ENCODE measurements at regions not wholly inside any gene's neighbourhood (a gene's known extent, or its start where the extent isn't known, plus 50 kb on each side); places are given as distances from the start of the nearest gene placed in this dataset.

DNA sequence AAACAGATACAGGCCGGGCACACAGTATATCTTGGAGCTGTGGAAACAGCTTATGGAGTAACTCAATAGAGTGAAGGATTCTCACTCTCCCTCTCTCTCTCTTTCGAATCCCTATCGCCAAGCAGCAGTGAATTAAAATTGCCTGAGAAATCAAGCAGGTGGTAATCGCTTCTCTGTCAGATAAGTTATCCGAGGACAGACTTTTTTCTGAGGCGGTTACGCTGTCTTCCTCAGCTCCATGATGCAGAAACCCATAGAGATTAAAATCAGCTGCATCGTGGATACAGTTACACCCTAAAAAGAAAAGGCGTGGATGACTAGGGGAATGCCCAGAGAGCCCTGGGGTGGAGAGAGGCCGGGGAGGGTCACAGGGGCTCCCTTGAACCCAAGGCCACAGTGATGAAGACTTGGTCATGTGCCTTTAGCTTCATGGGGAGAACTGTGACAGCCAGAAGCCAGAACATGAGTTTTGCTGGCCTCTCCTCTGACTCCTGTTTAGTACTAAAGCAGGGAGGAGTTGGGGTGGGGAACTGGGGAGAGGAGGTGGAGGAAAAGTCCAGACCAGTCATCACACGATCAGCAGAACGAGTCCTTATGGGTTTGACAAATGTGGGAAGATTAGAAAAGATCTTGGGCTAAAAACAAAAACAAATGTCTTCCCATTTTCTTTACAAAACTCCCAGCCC is 138.8 kb upstream of the JARID2 start:
- TF ChIP-seq TEAD4 (CRISPR knock-in tag; IDR thresholded peaks at IDR 0.05) = no peak
- TF ChIP-seq, protein P1, sequence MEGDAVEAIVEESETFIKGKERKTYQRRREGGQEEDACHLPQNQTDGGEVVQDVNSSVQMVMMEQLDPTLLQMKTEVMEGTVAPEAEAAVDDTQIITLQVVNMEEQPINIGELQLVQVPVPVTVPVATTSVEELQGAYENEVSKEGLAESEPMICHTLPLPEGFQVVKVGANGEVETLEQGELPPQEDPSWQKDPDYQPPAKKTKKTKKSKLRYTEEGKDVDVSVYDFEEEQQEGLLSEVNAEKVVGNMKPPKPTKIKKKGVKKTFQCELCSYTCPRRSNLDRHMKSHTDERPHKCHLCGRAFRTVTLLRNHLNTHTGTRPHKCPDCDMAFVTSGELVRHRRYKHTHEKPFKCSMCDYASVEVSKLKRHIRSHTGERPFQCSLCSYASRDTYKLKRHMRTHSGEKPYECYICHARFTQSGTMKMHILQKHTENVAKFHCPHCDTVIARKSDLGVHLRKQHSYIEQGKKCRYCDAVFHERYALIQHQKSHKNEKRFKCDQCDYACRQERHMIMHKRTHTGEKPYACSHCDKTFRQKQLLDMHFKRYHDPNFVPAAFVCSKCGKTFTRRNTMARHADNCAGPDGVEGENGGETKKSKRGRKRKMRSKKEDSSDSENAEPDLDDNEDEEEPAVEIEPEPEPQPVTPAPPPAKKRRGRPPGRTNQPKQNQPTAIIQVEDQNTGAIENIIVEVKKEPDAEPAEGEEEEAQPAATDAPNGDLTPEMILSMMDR (IDR thresholded peaks at IDR 0.05) = no peak
- no peak for TF ChIP-seq JUN (CRISPR knock-in tag; IDR thresholded peaks at IDR 0.05)
- no peak for TF ChIP-seq ESRRA (CRISPR knock-in tag; IDR thresholded peaks at IDR 0.05; ENCODE audit: borderline replicate concordance)
- no peak for TF ChIP-seq ZNF396 (CRISPR knock-in tag; IDR thresholded peaks at IDR 0.05; ENCODE audit: borderline replicate concordance)
- no peak for TF ChIP-seq NFYB (CRISPR knock-in tag; conservative IDR thresholded peaks at IDR 0.05; ENCODE audit: low read depth)
